Right renal pelvis (tissue), 4 donors: ENCODE measurements at regions not wholly inside any gene's neighbourhood (a gene's known extent, or its start where the extent isn't known, plus 50 kb on each side); places are given as distances from the start of the nearest gene placed in this dataset.
"Not testable (repeated sequence)": the region's sequence is repeated elsewhere in the genome, so short reads cannot be mapped to it uniquely, and the experiment has no call there.

Experiments used
- DNase-seq, 4 donors: peaks; one replicate each; pipeline ENCODE4 v3.0.0-alpha.2; 2013; ENCODE audit warnings: low read depth in 4 of 4, low spot score in 3 of 4, missing footprints in 1 of 4

- DNase-seq: not testable (repeated sequence)
Observed at GRCh38 chr16:29224675-29225074, 181.8 kb downstream of the NPIPB11 start.

DNA sequence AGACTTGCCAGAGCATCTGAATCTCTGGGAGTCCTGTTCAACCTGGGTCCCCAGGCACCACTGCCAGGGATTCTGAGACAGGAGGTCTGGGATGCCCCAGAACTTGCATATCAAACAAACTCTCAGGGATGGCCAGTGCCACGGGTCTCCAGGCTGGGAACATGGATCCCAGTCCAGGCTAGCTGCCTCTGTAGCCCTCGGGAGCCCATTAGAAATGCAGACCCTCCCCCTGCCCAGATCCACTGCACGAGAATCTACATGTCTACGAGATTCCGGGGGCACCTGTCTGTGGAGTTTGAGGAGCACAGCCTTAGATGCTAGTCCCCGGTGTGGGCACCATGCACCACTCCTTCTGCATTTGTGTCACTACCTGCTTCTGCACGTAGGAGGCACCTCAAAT, 183.9 kb downstream of the NPIPB11 start:
- not testable (repeated sequence) for DNase-seq

DNA sequence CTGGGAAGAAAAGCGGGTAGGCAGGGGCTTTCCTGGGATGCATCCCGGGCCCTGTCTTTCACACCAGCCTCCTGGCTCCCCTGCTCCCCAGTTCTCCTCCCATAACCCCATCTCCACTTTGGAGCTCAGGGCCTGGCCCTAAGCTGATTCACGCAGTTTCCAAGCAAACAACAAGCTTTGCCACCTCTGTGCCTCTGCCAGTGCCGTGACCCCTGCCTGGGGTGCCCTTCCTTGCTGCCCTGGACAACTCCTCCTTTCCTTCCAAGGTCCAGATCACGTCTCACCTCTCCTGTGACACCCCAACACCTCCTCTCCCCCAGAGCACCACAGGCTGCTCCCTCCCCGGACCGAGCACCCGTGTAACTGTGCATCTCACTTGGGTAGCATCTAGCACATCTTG, 184.5 kb downstream of the NPIPB11 start:
- not testable (repeated sequence) for DNase-seq

DNA sequence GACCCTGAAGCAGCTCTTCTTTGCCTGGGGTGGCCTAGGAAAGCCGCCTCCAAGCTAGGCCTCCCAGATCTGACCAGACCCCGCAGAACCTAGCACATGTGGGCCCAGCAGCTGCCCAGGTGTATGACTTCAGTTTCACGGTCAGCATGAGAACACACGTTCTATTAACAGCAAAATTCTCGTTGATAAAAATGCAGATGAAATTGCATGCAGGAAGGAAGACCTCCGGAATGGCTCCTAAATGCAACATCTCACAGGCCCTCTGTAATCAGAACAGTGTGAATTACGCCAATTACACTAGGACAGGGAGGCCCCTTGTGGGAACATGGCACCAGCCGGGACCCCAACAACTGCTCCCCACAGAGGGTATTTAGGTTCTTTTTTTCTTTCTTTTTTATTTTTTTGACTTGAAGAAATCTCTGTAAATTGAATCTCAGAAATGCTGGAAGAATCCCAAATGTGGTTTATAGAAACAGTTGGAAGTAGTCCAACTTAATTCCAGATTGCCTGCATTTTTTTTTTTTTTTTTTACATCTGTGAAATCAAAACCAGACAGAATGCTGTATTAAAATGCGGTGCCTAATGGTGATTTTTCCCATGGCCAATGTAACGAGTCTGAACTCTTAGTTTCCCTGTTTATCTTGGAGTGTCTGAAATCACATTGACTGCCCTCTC, 185.1 kb downstream of the NPIPB11 start:
- DNase-seq: not testable (repeated sequence)

DNA sequence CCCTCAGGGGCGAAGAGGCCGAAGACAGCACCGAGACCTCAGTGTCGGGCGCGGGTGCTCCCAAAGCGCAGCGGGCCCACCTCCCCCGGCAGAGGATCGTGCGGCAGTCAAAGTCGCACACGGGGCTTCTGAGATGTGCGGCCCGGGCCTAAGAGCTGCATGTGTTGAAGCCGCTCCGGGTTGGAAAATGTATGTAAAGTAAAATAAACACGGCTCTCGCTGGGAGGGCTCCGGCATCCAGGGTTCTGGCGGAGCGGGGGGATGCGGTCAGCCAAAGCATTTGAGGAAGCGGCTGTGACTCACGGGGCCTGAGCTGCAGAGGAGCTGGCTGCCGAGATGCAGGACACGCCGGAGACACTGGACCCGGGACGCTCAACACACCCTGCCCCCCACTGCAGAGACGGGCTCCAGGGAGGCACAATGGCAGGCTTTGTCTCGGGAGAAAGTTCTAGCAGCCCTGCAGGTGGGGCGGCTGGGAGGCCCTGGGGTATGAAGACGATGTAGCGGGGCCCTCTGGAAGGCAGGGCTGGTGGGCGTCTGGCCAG, 185.8 kb downstream of the NPIPB11 start:
- not testable (repeated sequence) for DNase-seq

GRCh38 chr16:29219966-29220646, 186.4 kb downstream of the NPIPB11 start:
- DNase-seq: not testable (repeated sequence)

DNA sequence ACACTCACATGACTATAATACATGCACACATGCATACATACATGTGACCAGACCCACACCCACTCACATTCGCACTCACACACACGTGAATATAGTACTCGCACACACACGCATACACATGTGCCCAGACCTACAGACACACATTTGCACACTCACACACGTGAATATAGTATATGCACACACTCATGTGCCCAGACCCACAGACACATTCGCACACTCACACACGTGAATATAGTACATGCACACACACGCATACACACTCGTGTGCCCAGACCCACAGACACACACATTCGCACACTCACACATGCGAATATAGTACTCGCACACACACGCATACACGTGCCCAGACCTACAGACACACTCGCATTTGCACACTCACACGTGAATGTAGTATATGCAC, 186.9 kb downstream of the NPIPB11 start:
- not testable (repeated sequence) for DNase-seq

DNA sequence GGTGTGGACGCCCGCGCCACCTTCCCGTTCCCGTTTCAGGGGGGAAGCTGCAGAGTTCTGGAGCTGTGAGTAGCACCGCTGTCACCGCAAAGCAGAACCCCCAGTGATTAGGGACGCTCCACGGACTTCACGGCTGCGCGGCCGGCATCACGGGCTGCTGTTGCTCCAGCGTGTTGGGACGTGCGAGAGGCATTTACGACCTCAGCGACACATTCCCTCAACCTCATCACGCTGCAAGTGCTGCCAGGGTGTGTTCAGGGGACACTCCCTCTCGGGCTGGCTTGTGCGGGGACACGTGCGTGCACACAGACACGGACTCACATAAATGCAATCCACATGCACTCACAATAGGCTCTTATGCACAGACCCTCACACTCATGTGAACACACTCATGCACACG, 187.9 kb downstream of the NPIPB11 start:
- not testable (repeated sequence) for DNase-seq

GRCh38 chr16:29218171-29218570, 188.3 kb downstream of the NPIPB11 start:
- not testable (repeated sequence) for DNase-seq

DNA sequence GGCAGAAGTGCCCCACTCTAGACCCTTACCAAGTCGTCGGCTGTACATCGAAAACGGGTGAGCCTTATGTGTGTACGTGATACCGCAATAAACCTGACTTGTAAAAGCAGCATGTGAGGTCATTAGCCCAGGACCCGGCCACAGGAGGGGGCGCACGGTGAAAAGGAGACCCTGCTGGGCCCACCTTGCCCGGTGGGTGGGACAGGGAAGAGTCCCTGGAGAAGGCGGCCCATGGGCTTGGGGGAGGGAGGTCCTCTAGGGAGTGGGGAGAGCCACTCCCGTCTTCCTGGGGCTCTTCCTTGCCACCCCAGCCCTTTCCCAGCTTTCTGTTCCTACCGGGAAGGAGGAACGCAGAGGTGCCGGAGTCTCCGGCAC, 188.8 kb downstream of the NPIPB11 start:
- DNase-seq: not testable (repeated sequence)

- not testable (repeated sequence) for DNase-seq
Observed at GRCh38 chr16:29217104-29217751, 189.3 kb downstream of the NPIPB11 start.

DNA sequence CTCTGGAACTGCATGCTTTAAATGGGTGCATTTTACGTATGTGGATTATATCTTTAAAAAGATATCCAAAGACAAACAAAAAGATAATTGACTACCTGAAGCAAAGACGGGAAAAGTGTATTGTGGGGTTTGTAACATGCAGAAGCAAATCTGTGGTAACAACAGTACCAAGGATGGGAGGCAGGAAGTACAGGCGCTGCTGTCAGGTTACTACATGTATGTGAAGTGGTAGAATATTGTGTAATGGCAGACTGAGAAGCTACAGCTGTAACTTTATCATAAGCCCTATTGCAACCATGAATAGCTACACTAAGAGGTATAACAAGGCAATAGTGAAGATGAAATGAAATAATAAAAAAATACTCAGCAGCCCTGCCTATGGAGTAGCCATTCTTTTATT, 192.7 kb downstream of the NPIPB11 start:
- not testable (repeated sequence) for DNase-seq

GRCh38 chr16:29213251-29213650, 193.3 kb downstream of the NPIPB11 start:
- DNase-seq: not testable (repeated sequence)

DNA sequence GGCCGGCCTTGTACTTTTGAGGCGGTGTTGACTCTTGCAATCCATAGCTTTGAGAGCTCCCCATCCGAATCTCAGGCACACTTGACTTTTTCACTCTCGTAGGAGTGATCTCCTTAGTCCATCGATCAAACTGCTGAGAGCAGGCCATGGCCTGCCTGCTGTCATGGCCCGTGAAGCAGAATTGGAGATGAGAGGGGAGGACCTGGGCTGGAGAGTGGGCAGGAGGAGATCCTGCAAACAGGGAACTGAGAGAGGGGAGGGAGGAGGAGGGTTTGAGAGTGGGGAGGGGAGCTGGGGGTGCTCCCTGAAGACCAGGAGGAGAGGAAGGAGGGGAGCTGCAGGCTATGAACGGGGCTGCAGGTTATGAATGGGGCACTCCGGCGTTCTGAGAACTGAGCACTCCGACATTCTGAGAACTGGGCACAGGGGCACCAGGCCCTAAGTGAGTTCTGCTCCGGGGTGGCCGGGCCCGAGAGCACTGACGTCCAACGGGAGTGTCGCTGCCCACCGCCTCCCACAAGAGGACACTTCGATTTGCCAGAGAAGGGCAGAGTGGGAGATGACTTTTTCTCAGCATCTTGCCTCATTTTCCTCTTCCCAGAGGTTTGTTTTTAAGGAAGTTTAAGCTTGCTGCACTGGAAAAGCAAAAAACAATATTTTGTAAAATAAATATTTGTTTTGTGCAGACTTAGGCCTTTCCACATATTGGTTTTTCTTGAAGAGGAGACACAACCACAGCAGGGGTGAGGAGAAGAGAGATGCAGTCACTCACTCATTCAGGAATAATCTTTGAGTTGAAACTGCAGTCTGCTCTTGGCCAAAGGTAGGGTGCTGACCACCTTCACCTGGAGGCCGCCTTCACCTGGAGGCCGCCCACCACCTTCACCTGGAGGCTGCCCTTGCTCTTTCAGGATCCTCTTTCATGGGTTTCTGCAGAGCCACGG, 194.2 kb downstream of the NPIPB11 start:
- not testable (repeated sequence) for DNase-seq

DNA sequence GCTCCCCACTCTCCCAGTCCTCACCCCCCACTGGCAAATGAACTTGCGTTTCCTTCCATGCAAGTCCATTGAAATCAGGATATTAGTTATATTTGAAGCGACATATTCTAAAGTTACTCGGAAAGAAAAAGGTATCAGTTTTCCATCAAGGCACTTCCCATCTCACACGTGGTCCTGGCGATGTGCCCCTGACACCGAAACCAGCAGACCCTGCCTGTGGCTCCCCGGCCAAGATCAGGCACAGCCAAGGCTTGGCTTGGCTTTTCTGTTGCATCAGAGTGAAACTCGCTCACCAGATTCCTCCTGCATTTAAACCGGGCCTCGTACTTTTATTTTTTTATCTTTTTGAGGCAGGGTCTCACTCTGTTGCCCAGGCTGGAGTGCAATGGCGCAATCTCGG, 195.1 kb downstream of the NPIPB11 start:
- DNase-seq: not testable (repeated sequence)

DNA sequence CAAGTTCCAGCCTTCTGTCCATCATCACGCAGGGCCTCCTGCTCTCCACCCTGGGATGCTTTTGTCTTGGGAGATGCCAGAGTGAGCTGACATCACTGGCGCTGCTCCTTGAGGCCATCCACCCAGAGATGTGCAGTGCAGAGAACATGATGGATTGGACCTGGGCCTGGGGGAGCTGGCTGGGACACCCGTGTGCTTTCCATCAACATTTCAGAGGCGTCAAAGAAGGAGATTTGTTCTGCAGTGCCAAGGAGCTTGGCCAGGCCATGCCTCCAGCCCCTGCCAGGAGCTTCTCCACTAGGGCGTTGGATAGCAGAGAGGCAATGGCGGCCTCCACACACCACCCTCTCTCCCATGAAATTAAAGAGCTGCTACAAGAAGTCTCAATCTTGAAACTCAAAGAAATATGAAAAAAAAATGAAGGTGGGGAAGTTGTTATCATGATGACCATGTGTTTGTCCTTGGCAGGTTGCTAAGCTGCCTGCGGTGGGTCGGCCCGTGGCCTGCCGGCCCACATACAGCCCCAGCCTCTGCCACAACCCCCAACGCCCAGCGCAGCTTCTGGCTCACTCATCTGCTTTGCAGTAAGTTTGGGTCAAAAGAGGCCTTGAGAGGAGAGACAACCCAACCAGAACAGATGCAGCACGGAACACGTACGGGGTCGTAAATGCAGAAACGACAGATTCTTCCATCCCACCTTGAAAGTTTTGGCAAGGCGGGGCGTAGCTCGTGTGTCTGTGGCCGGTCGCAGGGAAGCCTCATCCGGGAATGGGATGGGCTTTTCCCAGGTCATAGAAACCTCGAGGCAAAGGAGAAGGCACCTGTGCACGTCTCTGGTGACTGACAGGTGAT, 196.0 kb downstream of the NPIPB11 start:
- not testable (repeated sequence) for DNase-seq

- not testable (repeated sequence) for DNase-seq
Observed at GRCh38 chr16:29206120-29206519, 200.4 kb downstream of the NPIPB11 start.

GRCh38 chr16:29205151-29205550, 201.4 kb downstream of the NPIPB11 start:
- DNase-seq: not testable (repeated sequence)

GRCh38 chr16:29204806-29205135, 201.7 kb downstream of the NPIPB11 start:
- no peak for DNase-seq
